ENCODE measurements at regions not wholly inside any gene's neighbourhood (a gene's known extent, or its start where the extent isn't known, plus 50 kb on each side); places are given as distances from the start of the nearest gene placed in this dataset.

DNA sequence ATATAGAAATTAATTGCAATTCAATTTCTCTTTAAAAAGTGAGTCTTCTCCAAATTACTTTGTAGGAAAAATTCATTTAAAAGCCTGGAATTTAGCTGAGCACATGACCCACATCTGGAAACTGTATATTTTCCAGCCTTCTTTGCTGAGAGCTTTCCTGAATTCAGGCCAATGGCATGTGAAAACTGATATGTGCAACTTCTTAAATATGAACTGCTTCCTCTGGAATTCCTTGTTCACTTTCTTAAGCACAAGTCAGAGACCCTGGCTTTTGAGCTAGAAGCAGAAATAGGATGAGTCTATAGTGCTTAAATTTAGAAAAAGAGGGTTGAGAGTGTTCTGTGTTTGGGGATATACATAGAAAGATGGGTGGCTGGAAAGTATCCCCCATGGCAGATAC, 365.1 kb upstream of the MTPN start:
- TF ChIP-seq, protein P1, sequence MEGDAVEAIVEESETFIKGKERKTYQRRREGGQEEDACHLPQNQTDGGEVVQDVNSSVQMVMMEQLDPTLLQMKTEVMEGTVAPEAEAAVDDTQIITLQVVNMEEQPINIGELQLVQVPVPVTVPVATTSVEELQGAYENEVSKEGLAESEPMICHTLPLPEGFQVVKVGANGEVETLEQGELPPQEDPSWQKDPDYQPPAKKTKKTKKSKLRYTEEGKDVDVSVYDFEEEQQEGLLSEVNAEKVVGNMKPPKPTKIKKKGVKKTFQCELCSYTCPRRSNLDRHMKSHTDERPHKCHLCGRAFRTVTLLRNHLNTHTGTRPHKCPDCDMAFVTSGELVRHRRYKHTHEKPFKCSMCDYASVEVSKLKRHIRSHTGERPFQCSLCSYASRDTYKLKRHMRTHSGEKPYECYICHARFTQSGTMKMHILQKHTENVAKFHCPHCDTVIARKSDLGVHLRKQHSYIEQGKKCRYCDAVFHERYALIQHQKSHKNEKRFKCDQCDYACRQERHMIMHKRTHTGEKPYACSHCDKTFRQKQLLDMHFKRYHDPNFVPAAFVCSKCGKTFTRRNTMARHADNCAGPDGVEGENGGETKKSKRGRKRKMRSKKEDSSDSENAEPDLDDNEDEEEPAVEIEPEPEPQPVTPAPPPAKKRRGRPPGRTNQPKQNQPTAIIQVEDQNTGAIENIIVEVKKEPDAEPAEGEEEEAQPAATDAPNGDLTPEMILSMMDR (IDR thresholded peaks at IDR 0.05; ENCODE audit: low read length): no peak
- no peak for TF ChIP-seq EZH2 (IDR thresholded peaks at IDR 0.05; ENCODE audit: borderline replicate concordance, low read length)

Measured in OCI-LY1 (cell line).